Kidney tubule cell (primary cell): ENCODE measurements at regions not wholly inside any gene's neighbourhood (a gene's known extent, or its start where the extent isn't known, plus 50 kb on each side); places are given as distances from the start of the nearest gene placed in this dataset.

Source experiments
- DNase-seq: peaks from one replicate; pipeline ENCODE4 v3.0.0-alpha.2; 2018; ENCODE audit warnings: low spot score

DNA sequence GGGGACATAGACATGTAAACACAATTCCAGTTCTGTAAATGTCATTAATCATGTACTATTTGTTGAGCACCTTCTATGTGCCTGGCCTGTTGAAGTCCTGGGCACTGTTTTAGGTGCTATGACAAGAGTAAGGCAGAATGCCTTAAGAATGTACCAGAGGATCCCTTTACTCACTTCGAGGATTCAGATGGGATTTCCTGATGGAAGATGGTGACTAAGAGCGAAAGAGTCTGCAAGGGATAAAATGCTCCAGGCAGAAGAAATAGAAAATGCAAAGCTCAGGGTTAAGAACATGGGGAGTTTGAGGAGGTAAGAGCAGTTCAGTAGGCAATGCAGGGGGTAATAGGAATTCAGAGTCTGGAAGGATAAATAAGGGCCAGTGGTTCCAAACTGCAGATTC, 671.3 kb upstream of the TBX3 start:
- peak; percentile 11 for DNase-seq

DNA sequence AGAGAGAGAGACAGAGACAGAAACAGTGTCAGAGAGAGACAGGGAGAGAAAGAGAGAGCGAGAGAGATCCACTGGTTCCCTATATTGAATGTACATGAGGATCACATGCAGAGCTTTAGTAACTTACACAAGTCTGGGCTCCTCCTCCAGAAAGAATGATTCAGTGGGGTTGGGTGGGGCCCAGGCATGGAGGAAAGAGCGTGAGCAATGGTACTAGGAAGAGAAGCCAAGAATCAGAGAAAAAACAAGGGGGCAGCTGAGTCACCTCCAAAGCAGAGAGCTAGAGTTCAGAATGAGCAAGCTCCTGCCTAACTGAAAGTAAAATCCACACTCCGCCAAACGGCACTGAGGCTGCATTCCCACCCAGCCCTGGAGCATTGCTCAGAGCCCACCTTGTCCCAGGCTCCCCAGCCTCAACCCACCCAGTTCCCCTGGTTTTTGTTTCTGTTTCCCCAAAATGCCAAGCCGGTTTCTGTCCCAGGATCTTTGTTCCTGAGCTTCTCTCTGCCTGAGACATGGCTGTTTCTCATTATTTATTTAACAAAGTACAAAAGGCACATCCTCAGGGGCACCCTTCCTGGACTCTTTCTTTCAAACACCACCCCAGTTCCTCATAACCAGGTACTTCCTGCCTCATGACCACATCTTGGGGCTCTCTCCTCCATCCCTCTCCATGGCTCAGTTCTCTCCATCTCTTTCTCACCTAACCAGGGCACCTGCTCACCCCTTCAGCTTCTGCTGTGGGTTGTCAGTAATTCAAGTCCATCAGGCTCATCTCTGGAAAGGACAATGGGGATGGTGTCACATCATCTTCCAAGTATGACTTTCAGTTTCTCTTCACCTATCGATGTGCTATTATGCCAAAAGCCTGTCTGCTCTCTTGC, 670.3 kb upstream of the TBX3 start:
- DNase-seq = peak; percentile 93

DNA sequence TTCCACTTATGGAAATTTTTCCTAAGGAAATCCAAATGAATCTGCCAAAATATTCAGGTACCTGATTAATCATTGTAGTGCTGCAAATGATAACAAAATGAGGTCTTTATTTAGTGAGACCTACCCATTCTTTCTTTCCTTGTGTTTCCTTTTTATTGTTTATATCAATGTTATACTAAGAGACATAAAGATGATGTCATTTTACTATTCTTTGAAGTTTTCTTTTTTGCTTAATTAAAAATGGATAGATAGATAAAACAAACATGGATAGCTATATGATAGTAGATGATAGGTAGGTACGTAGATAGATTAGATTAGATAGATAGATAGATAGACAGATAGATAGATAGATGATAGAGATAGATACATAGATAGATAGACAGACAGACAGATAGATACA, 669.5 kb upstream of the TBX3 start:
- no peak for DNase-seq

DNA sequence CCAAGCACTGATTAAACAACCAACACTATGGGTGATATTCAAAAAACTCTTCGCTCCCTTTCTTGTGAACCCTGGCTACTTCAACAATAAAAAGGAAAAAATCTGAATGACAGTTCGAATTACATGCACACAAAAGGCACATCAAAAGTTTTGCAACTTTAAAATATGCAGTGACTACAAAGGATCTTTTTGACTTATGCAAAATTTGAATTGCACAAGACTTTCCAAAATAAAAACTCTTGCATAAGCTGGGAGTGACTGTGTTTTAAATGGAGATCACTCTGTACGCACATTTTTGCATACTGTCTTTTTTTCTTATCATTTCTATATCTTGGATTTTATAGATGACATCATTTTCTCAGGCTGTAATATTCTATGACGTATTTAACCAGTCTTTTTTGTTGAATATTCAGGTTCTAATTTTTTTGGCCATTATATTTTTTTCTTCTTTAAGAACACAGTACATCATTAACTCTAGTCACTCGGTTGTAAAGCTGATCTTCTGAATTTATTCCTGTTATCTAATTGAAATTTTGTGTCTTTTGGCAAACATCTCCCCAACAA, 667.6 kb upstream of the TBX3 start:
- DNase-seq = no peak

DNA sequence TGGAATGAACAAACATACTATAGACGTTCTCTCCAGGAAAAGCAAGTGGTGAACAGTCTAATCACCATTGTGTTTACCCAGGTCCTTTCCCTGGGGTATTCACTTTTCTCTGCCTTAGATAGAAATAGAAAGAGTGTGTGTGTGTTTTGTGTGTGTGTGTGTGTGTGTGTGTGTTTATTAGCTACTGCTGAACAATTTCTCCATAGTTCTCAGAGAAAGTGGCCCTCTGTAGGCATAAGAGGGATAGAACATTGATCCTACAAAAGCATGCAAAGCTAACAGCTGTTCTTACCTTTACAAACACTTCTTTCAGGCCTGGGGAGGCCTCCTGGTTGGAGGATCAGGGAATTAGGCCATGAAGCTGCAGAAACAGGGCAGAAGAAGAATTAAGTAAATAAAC, 665.7 kb upstream of the TBX3 start:
- no peak for DNase-seq

DNA sequence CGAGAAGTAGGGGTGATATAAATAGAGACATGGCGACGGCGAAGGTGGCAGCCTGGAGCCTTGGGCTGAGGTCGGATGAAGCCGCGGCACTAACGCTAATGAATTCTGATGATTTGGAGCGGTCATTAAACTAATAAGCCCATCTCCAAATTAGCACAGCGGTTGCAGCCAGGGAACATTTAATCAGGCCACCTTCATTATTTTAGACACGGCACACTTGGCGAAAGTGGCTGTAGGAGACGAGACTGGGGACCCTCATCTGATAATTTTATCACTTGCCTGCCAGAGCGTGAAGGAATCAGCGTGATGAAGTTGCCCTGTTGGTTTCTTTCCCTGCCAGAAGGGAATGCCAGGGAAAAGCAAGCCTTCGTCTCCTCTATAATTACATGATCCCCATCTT, 664.3 kb upstream of the TBX3 start:
- DNase-seq = no peak

DNA sequence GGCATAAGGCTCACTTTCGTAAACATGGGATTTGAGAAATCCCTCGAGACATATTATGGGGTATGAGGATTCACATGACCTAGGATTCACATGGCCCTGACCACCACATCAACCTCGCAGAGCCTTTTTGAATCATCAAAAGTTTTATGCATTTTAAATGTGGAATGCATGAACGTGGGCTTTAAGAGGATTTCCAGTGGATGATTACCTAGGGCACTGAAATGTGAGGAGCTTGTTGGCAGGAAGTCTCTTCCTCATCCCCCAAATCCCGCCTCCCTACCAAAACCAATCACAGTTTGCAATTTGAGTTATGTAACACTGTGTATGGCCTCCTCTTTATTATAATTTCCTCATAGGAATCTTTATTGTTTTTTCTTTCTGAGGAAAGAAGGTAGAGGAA, 659.6 kb upstream of the TBX3 start:
- DNase-seq = peak; percentile 50

DNA sequence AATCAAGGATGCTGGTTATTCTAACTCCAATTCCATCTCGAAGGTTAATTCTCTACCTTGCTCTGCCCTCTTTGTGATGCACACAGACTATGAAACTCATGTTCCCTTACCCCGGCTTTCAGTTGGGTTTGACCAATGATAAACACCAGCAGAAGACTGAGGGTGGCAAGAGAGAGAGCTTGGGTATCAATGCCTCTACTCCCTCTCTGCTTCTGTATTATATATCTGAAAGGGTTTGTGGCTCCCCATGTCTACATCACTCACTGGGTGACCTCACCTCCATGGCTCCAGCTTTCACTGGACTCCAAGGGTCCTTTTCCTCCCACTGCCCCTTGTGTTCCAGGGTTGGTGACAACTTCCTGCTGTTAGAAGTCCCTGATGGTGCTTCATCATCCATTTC, 659.0 kb upstream of the TBX3 start:
- DNase-seq = no peak

DNA sequence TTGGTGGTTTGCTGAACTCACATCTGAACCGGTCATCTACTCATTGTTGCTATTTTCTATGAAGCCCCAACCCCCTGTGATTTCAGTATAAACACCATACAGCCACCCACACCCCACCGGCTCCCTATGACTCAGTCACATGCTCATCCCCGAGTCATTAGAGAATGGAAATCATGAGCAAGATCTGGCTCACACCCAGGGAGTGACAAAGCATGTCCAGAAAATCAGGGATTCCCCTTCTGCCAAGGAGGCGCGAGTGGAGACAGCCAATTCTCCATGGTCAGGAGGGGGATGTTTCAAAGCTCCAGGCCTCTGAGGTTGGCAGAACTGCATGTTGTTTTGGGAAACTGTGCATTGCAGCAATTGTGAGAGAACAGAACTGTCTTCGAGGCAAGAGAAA, 657.5 kb upstream of the TBX3 start:
- peak; percentile 97 for DNase-seq

DNA sequence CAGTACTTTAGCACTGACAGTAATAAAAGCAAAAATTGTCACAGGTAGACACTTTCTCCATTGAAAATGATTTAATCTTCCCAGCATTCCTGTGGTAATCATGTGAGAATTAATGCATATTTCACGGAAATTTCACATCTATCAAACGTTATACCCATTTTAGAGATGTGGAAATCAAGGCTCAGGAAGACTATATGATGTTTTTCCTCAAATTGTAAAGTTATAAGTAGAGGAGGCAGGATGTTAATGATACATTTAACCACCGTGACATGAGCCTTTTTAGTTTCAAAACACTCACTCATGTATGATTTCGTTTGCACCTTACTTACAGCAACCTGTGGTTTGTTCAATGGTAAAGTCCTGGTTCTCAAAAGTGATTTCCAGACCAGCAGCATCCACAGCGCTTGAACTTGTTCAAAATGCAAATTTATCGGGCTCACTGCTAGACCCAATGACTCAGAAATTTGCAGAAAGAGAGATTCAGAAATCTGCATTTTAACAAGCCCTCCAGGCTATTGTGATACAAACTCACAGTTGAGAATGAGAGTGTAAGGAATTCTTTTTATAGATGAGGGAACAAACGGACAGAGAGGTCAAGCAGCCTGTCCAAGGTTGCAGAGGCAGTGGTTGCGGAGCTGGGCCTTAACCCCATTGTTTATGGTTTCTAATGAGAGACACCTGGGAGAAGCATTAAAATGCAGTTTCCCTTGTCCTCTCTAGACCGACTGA, 654.8 kb upstream of the TBX3 start:
- DNase-seq = no peak

DNA sequence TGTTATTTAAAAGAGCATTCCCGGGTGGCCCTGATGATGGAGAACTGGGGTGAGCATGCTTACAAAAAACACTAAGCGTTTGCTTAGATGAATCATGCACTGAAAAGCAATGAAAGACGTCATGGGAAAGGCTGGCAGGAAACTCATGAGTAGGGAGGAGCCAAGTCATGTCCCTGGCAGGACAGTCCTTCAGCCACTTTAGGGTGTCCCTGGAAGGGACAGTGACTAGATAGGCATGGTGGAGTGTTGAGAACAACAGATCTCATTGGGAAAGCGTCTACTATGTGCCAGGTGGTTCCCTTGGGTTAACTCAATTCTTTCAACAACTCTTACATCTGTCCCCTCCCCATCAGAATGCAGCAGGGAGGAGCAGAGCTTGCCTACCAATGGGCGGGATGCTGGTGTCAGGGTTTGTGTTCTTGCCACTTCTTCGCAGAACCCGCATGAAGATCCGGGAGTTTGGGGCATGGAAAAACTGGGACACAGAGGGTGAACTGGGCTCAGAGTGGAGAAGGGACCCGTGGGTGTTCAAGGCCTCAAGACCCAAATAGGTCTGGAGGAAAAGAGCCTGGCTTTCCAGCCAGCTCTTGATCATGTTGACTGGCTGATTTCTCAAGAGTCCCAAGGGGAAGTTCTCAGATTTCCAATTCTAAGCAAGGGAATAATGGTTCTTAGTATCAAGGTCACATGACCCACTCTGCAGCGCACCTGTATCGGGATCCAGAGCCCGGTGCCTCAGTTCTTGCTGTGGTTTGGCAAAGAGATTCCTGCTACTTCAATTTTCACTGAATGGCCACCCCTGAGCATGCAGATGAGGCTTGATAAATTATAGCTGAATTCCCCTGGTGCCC, 653.9 kb upstream of the TBX3 start:
- peak; percentile 83 for DNase-seq

DNA sequence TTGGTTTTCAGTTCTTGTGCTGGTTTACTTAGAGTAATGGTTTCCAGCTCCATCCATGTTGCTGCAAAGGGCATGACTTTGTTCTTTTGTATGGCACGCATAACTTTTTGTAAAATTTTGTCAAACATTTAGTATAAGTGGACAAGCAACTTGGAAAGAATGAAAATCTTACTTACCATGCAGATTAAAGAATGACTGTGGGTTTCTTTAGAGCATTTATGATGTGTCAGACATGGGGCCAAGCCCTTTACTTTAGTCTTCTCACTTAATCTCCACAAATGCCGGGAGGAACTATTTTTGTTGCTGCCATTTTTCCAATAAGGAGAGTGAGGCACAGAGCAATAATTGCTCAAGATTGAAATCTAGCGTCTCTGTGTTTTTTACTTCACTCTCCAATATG, 652.5 kb upstream of the TBX3 start:
- no peak for DNase-seq

DNA sequence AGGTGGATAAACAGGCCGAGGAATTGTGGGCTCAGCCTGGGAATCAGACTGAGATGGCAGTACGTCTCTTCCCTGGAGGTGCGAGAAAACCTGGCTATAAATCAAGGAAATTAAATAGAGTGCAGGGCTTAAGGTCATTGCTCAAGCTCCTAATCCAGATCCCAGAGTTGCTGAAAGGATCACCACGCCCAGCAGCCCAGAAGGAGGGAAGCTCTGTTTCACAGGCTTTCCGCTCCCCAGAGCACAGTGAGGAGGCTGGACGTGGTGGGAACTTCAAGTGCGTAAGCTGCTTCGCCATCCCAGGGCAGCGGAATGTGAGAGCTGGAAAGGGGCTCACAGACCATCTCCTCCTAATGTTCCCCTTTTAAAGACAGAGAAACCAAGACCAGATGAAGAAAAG, 651.6 kb upstream of the TBX3 start:
- DNase-seq = no peak

DNA sequence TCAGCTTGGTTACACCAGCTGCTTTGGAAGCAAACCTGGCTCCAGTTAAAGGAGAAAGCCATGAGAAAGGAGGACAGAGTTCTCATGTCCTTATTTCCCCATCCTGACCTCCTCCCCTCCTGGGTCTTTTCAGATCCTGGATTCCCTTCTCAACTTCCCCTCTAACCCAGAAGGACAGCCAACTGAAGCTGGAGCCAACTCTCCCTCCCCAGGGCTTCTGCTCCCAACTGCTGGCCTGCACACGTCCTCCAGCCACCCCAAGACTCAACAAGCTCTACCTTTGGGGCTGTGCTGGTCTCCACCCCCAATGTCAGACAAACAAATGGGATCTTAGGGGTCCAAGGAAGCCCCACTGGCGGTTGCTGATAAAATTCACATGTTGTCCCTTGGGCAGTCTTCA, 651.1 kb upstream of the TBX3 start:
- DNase-seq = no peak

DNA sequence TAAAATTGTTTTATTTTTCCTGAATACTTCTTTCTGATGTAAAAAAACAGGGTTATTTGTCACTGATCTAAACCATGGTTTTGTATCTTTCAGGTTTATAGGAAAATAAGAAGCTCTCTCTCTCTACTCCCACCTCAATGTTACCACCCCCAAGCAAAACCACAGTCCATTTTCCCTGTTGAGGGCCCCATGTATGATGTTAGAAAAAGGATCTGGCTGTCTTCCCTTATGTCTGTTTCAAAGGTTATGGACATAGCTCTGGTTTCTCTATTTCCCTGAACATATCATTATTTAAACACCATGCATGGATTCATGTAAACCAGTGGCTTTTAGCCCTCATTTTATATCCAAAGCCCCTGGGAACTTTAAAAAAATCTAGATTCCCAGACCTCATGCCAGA, 649.0 kb upstream of the TBX3 start:
- DNase-seq = no peak

DNA sequence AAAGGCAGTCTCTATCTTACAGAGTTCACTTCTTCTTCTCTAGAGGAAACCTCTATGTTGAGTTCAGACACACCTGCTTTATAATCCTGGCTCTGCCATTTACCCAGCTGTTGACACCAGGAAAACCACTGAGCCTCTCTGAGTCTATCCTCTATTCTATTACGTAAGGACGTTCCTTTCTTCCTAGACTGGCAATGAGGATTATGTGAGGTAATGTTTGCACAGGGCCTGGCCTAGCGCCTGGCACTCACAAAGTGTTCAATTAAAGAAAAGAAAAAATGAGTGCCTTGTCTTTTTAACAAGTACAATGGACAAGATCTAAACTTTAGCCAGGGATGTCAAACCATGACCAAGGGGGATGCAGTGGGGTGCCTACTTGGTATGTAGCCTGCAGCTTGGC, 641.9 kb upstream of the TBX3 start:
- DNase-seq = no peak

DNA sequence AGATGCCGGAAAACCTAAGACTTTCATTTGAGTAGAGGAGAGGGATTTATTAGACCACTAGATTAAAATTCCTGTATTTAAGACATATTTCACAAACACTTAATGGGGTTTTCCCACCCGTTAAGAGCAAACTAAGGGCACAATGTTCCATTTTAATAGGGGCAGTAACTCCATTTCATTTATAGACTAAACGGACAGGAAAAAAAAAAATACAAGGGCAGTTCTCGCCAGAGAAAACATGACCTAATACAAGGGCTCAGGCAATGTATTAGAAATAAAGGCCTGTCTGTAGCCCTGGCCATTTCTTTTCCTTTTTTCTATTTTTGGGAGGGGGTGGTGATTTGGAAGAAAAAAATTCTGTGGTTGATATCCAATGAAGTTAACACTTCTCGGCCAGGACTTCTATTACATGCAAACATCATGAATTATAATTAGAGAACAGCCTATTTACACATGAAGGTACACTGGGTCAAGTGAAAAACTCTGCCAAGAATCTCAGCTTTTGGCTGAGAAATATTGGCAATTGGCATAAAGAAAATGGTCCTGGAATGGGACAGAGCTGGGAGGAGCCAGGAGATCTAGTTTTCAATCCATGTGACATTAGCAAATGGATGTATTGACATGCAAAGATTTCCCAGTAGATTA, 641.1 kb upstream of the TBX3 start:
- no peak for DNase-seq

DNA sequence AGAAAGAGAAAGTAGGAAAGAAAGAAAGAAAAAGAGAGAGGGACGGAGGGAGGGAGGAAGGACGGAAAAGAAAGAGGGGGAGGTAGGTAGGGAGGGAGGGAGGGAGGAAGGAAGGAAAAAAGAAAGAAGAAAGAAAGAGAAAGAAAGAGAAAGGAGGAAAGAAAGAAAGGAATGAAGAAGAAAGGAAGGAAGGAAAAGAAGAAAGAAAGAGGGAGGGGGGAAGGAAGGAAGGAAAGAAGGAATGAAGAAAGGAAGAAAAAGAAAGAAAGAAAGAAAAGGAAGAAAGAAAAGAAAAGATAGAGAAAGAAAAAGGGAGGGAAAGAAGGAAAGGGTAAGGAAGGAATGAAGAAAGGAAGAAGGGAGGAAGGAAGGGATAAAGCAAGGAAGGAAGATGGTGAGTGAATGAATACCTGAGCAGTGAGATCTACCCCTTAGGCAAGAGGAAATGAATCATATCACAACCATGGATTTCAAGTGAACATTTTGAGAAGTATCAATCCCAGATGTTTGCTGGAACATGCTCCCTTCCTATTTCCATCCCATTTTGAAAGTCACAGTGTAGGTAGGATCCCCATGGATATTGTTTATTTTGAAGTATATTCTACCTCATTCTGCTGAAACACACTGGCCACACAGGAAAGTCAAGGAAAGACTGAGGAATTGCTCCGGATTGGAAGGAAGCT, 639.4 kb upstream of the TBX3 start:
- peak; percentile 50 for DNase-seq

DNA sequence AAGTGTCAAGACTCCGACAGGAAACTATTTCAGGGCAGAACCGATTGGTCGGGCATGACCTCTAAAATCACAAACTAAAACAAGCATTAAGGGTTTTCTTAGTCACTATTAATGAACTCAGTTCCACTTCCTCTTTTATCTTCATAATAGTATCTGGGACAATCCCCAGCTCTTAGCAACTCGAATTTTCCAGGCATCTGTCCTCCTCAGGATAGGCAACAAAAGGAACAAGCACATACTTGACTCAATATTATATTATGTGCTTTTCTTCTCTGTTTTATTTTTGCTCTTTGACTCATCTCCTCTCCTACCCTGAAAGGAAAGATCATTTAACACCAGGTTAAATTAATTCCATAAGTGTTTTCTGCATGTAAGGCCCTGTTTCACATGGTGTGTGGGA, 638.3 kb upstream of the TBX3 start:
- DNase-seq = peak; percentile 59

DNA sequence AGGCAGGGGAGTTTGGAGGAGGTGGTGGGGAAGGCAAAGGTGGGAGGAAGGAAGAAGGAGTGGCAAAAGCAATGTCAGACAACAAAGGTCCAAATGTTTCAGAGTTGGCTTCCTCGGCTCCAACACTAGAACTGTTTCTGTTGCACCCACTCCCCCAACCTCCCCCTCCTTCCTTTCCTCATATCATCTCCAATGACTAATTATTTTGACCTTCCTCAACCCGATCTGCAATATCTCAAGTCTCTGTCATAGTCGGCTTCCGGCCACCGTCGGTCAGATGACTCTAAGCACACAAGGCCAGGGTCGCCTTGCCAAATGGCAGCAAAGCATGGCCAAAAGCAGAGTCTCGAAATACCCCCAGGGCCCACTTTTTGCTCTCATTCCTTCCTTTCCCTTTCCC, 637.0 kb upstream of the TBX3 start:
- no peak for DNase-seq

DNA sequence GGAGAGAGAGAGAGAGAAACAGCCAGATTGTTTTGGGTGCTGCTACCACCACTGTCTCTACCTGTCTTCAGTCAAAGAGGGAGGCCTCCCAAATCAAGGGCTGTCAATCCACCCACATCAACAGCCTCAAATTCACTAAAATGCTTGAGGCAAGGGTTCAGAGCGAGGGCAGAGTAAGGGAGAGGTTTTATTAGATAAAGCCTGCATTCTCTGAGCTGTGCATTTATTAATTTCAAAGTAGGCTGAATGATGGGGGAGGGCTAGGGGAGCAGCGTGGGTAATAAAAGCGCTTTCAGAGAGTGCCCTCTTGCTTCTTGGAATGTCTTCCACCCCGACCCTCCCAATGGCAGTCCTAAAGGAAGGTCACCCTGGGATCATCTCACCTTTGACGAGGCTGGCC, 636.5 kb upstream of the TBX3 start:
- DNase-seq = no peak
